HG02981 (cell line): ENCODE measurements at regions not wholly inside any gene's neighbourhood (a gene's known extent, or its start where the extent isn't known, plus 50 kb on each side); places are given as distances from the start of the nearest gene placed in this dataset.
A peak's percentile ranks its signal among the peaks of the same experiment; 100 is the strongest.

Source experiments
- ATAC-seq: cut with Tn5 transposase; IDR thresholded peaks from one replicate; pipeline ENCODE4 v1.9.1; 2021; ENCODE audit warnings: mild to moderate bottlenecking, moderate library complexity; ENCODE audit not compliant: unreplicated experiment

DNA sequence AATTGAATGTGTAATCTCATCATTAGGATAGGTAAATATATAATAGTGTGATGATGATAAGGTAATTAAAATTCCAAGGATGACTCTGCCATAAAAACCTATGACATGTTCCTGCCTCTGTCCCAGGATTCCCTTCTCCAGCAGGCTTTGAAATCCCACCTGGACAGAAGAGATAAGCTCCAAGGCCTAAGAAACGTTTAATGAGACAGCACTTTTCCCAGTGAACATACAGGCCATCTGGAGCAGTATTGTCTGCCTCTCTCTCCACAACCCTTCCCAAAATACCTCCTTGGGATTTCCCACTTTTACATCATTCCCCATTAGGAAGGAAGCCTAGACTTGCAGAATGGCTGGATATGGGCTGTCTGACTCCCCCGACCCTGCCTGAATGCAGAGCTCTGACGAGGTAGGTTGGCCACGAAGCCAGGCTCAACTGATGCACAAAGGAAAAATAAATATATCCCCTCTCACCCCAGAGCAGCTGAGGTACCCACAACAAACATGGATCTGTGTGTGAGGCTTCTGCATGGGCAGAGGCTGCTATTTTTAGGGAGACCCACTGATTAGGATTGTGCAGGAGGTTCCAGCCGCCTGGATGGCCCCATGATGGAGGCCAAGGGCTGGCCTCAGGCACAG lies 71.0 kb downstream of the TMPRSS5 start:
- ATAC-seq: no peak

DNA sequence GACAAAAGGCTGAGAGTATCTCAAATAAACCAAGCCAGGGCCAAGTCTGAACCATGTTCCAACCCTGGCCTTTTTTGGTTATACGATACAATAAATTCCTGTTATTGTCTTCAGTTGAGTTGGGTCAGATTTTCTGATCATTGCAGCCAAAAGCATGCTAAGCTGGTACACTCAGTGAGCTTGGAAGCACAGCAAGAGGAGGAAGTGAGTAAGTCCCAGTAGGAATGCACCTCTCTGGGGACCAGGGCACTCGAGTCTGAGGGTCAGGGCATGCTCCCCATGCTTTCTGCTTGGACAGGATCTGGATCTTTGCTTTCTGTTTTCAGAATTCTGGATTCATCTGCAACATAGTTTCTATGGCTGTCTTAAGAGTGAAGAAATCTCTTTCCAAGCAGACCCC lies 73.1 kb downstream of the TMPRSS5 start:
- ATAC-seq: no peak

GRCh38 chr11:113629562-113629961 lies 76.5 kb downstream of the TMPRSS5 start:
- no peak for ATAC-seq

GRCh38 chr11:113628912-113629311 lies 77.2 kb downstream of the TMPRSS5 start:
- no peak for ATAC-seq

DNA sequence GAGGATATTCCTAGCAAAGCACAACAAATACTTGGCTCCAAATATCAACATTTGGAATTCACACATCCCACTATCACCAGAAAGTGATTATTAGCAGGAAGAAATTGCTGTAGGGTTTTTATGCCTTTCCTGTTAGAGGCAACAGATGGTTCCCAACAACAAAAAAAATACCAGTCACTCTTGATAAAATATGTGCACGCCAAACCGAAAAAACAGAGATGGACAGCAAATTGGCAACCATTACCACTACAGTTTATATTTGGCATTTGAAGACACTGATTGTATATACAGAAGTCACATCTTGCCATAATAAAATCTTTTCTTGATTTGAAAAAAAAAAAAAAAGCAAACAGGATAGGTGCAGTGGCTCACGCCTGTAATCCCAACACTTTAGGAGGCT lies 78.2 kb downstream of the TMPRSS5 start:
- no peak for ATAC-seq

- ATAC-seq: no peak
Observed at GRCh38 chr11:113627297-113627696, 78.8 kb downstream of the TMPRSS5 start.

DNA sequence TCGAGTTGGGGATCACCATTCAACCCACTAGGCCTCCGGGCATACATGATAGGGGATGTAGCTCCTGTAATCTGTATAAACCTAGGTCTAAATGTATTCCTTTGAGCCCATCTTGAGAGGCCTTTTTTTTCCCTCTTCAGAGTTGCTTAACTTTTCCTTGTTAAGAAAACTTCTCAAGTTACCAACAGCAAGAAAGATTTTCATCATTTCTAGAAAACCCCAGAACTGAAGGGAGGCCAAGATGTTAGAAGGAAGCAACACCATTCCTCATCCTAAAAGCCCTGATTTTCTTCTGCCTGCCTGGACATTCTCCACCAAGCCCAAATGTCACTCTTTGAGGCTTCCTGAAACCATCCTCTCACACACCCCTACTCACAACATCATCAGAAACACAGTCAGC lies 79.4 kb downstream of the TMPRSS5 start:
- no peak for ATAC-seq

DNA sequence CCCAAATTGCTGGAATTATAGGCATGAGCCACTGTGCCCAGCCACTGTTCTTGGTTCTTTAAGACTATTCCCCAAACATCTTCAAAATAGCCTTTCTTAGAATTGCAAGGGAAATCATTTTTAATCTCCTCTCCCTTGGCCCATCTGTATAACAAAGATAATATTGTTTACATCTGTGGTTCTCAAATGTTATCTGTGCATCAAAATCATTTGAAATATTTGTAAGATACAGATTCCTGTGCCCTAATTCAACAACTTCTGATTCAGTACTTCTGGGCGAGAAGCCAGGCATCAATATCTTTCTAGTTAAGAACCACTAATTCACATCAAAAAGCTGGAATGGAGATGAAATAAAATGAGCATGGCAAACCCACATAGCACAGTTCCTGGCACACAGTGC lies 83.0 kb downstream of the TMPRSS5 start:
- ATAC-seq: no peak

GRCh38 chr11:113618360-113618759 lies 87.7 kb downstream of the TMPRSS5 start:
- ATAC-seq: no peak

DNA sequence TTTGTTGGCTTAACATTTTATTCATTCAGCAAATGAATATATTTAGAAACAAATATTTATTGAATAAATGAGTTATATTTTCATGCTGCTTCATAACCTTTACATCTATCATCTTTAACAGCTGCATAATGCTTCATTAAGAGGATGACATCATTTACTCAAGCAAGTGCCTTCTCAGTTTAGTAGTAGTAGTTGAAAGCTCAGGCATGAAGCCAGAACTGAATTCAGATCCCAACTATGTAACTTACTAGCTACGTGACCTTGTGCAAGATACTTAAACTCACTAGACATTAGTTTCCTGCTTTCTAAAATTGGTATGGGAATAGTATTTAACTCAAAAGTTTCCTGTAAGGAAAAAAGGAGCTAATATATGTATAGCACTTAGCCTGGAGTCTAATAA lies 90.3 kb downstream of the TMPRSS5 start:
- ATAC-seq: no peak

- ATAC-seq: no peak
Observed at GRCh38 chr11:113615098-113615497, 91.0 kb downstream of the TMPRSS5 start.

- no peak for ATAC-seq
Observed at GRCh38 chr11:113614097-113614496, 92.0 kb downstream of the TMPRSS5 start.

GRCh38 chr11:113613619-113614018 lies 92.5 kb downstream of the TMPRSS5 start:
- no peak for ATAC-seq

DNA sequence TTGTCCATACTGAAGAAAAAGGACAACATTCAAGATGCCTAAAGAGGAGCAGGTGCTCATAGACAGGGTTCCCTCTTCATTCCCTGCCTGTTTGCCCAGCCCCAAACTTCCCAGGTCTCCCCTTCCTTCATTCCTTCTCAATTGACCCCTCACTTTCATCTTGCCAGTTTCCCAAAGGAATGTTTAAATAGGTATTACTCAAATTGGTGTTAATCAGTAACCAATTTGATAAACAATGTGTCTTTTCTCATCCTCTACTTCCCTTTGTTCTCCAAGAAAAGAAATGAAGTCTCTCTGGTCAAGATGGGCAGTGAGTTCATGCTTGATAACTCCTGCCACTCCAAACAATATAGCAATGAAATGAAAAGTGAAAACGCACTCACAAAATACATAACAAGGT lies 101.9 kb downstream of the TMPRSS5 start:
- no peak for ATAC-seq

DNA sequence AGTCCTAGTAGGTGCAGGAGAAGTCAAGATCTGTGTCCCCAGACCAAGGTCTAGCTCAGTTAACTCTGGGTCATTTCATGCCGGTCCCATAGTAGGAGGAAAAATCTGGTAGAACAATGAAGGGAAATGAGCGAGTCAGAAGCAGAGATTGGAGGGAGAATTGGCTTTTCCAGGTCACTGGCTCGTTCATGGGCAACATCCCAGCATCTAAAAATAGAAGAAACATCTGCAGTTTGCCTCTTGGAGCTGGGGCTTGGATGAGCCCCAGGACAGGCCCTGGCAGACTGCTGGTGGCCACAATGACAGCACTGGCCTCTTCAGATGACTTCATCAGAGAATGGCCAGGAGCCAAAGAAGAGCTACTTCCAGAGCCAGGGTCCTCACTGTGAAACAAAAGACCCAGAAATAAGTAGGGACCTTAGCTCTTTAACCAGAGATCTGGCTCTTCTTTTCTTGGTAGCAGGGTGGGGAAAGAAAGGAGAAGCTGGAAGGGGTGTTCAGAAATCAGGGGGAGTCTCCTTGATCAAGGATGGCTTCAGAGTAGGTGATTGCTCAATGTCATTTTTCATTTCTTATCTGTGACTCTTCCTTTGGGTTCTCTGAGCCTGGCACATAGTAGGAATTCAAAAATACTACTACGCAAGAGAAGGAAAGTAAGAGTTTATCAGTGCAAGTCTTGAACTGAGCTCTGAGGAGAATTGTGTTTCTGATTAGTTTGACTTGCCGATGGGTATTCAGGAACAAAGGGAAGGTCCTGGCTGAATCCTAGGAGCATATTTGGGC lies 102.6 kb downstream of the TMPRSS5 start:
- no peak for ATAC-seq

GRCh38 chr11:113602483-113602882 lies 103.6 kb downstream of the TMPRSS5 start:
- no peak for ATAC-seq

- no peak for ATAC-seq
Observed at GRCh38 chr11:113596658-113597057, 109.5 kb downstream of the TMPRSS5 start.

DNA sequence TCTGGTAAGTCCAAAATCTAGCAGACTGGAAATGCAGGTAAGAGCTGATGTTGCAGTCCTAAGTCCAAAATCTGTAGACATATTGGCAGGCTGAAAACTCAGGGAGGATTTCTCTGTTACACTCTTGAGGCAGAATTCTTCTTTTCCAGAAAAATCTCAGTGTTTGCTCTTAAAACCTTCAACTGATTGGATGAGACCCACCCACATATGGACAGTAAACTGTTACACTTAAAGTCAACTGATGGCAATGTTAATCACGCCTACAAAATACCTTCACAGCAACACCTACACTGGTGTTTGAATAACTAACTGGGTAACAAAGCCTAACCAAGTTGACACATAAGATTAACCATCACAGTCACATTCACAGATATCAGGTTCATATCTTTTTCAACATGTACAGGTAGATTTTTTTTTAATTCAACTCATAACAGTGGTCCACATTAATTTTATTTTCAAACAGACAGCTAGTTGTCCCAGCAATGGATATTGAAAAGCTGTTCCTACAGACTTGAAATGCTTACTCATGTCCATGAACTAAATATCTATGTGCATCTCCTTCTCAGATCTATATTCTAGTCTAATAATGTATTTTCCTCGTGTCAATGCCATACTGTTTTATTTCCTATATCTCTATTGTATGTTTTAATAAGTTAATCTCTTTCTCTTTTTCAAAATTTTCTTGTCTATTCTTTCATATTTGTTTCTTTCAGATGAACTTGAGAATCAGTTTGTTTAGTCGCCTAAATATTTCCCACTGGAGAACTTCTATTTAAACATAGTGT lies 110.1 kb downstream of the TMPRSS5 start:
- no peak for ATAC-seq

DNA sequence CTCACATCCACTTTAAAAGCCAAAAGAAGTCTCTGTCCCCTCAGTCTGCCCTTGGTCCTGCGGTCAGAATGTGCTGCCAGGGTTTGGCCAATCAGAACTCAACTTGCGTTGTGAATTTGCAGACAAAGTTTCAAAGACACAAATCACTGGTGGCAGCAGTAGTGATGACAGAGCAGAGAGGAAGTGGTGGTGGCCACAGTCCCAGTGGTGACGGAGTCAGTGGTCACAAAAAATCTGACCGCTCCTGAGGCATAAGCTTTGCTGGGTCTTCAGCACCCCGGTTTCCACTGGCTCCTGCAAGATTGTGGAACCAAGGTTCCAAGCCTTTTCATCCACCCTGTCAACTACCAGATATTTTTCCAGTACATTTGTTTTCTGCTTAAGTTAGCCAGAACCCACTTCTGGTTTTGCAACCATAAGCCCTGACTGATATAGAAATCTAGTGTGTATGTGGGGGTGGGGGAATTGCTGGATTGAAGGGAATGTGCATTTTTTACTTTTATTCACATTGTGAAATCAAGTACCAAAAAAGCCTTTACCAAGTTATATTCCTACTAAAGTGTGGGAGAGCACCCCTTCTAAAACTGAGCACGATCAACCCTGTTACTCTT lies 112.3 kb downstream of the TMPRSS5 start:
- ATAC-seq: peak; percentile 91

- ATAC-seq: no peak
Observed at GRCh38 chr11:113591117-113591516, 115.0 kb downstream of the TMPRSS5 start.

DNA sequence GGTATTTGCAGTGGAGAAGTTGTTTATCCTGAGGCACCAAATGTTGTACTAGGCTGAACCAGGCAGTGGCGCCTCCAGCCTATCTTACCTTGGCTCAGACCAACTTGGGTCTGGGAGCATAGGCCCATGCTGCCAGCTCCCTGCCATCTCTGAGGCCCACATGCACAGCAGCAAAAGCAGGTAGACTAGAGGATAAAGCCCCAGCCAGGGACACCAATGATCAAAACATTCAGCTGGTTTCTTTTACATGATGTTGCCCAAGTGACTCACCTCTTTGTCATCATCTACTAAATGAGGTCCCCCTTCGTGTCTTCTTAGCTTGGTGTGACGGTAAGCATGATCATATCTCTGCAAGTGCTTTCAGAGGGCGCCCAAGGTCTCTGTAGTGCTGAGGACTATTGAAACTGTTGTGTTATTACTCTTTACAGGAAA lies 112.1 kb upstream of the DRD2 start:
- peak; percentile 85 for ATAC-seq
